Lower leg skin (tissue), 3 donors: ENCODE measurements at regions not wholly inside any gene's neighbourhood (a gene's known extent, or its start where the extent isn't known, plus 50 kb on each side); places are given as distances from the start of the nearest gene placed in this dataset.

ENCODE experiments used
- CTCF ChIP-seq, 3 donors: fragments of 450-650 bp; IDR thresholded peaks; one replicate each; pipeline ENCODE4 v1.5.1; 2016; ENCODE audit warnings: antibody characterized with exemption in 3 of 3, mild to moderate bottlenecking in 3 of 3, moderate library complexity in 2 of 3
- POLR2A ChIP-seq, 2 donors: fragments of 450-650 bp; IDR thresholded peaks; one replicate each; pipeline ENCODE4 v1.6.1; 2016 to 2017; ENCODE audit warnings: antibody characterized with exemption in 2 of 2, mild to moderate bottlenecking in 1 of 2, moderate library complexity in 1 of 2

- TF ChIP-seq CTCF (IDR thresholded peaks at IDR 0.05) (no peak), POLR2A (IDR thresholded peaks at IDR 0.05) (no peak)
These were observed 106.4 kb upstream of the EDNRB start for GRCh38 chr13:78024996-78025395.
